GM23338 (cell line): ENCODE measurements at regions not wholly inside any gene's neighbourhood (a gene's known extent, or its start where the extent isn't known, plus 50 kb on each side); places are given as distances from the start of the nearest gene placed in this dataset.

Experiments used
- ATAC-seq: fragments of 200-7000 bp; cut with Tn5 transposase; 3 replicates; pipeline ENCODE4 v1.9.1; 2020
- DNase-seq: peaks from one replicate; pipeline ENCODE4 v3.0.0-alpha.2; 2015; ENCODE audit warnings: low spot score
- H2AFZ ChIP-seq: fragments of 200-600 bp; sonication (generic); 2 replicates; pipeline ENCODE4 v1.8.0; 2016; ENCODE audit warnings: antibody characterized with exemption, mild to moderate bottlenecking, moderate library complexity
- H3F3A ChIP-seq: fragments of 200-600 bp; sonication (generic); replicated peaks from 2 replicates; pipeline ENCODE4 v1.8.0; 2017; ENCODE audit warnings: antibody characterized with exemption, mixed run types, low read depth
- H3K27ac ChIP-seq: fragments of 200-600 bp; sonication (generic); 2 replicates; pipeline ENCODE4 v1.6.1; 2016; ENCODE audit warnings: low read depth
- H3K27me3 ChIP-seq: fragments of 200-600 bp; sonication (generic); 2 replicates; pipeline ENCODE4 v1.8.0; 2016; ENCODE audit warnings: mild to moderate bottlenecking, mixed run types, moderate library complexity; ENCODE audit not compliant: insufficient read depth
- H3K36me3 ChIP-seq: fragments of 200-600 bp; sonication (generic); 2 replicates; pipeline ENCODE4 v1.8.0; 2016; ENCODE audit warnings: mild to moderate bottlenecking; ENCODE audit not compliant: insufficient read depth
- H3K4me1 ChIP-seq: fragments of 200-600 bp; sonication (generic); 2 replicates; pipeline ENCODE4 v1.8.0; 2016; ENCODE audit warnings: mild to moderate bottlenecking, moderate library complexity; ENCODE audit not compliant: insufficient read depth
- H3K4me2 ChIP-seq: fragments of 200-600 bp; sonication (generic); 2 replicates; pipeline ENCODE4 v1.7.1; 2017; ENCODE audit warnings: mixed run types
- H3K4me3 ChIP-seq: fragments of 200-600 bp; sonication (generic); 2 replicates; pipeline ENCODE4 v1.6.1; 2016; ENCODE audit warnings: mixed run types
- H3K79me2 ChIP-seq: fragments of 200-600 bp; sonication (generic); replicated peaks from 2 replicates; pipeline ENCODE4 v1.8.0; 2017; ENCODE audit warnings: mild to moderate bottlenecking; ENCODE audit not compliant: insufficient read depth
- H3K9me2 ChIP-seq: fragments of 200-600 bp; sonication (generic); 2 replicates; pipeline ENCODE4 v1.8.0; 2017; ENCODE audit not compliant: insufficient read depth
- H4K20me1 ChIP-seq: fragments of 200-600 bp; sonication (generic); replicated peaks from 2 replicates; pipeline ENCODE4 v1.8.0; 2017; ENCODE audit warnings: mild to moderate bottlenecking; ENCODE audit not compliant: insufficient read depth
- H3K27ac Mint-ChIP-seq: 2 replicates; pipeline ENCODE4 v1.8.0; 2020; ENCODE audit warnings: inconsistent platforms, mild to moderate bottlenecking, moderate library complexity, mixed read lengths
- H3K27me3 Mint-ChIP-seq: 3 replicates; pipeline ENCODE4 v1.8.0; 2022; ENCODE audit warnings: low read depth, mild to moderate bottlenecking, moderate library complexity, mixed read lengths, inconsistent platforms; ENCODE audit not compliant: insufficient read depth, poor library complexity
- H3K36me3 Mint-ChIP-seq: 3 replicates; pipeline ENCODE4 v1.8.0; 2021; ENCODE audit warnings: low read depth, mild to moderate bottlenecking, inconsistent platforms, moderate library complexity, mixed read lengths
- H3K4me1 Mint-ChIP-seq: 3 replicates; pipeline ENCODE4 v1.8.0; 2020; ENCODE audit warnings: mild to moderate bottlenecking, inconsistent platforms, mixed read lengths
- H3K4me3 Mint-ChIP-seq: 3 replicates; pipeline ENCODE4 v1.8.0; 2021; ENCODE audit warnings: moderate library complexity, mild to moderate bottlenecking, inconsistent platforms, mixed read lengths
- H3K9me3 Mint-ChIP-seq: 3 replicates; pipeline ENCODE4 v1.8.0; 2020; ENCODE audit warnings: moderate library complexity, mild to moderate bottlenecking, inconsistent platforms, mixed read lengths
- CREB1 ChIP-seq: fragments of 250-450 bp; sonication (Bioruptor Pico); IDR thresholded peaks from 2 replicates; pipeline ENCODE4 v1.5.0; 2020; ENCODE audit warnings: low read depth, mild to moderate bottlenecking, moderate library complexity
- EZH2 ChIP-seq: fragments of 200-600 bp; sonication (generic); IDR thresholded peaks from one replicate; pipeline ENCODE4 v1.8.0; 2017; ENCODE audit warnings: antibody characterized with exemption, mild to moderate bottlenecking, low read depth; ENCODE audit not compliant: unreplicated experiment
- EZH2phosphoT487 ChIP-seq: fragments of 200-600 bp; sonication (generic); IDR thresholded peaks from one replicate; pipeline ENCODE4 v1.8.1; 2018; ENCODE audit warnings: antibody characterized with exemption; ENCODE audit not compliant: unreplicated experiment
- JUNB ChIP-seq: IDR thresholded peaks from one replicate; pipeline ENCODE4 v1.6.1; 2016; ENCODE audit warnings: antibody characterized with exemption; ENCODE audit not compliant: unreplicated experiment
- NANOG ChIP-seq: IDR thresholded peaks from 2 replicates; pipeline ENCODE4 v1.6.1; 2016; ENCODE audit warnings: antibody characterized with exemption, borderline replicate concordance
- STAT1 ChIP-seq: IDR thresholded peaks from one replicate; pipeline ENCODE4 v1.6.1; 2016; ENCODE audit warnings: antibody characterized with exemption; ENCODE audit not compliant: unreplicated experiment
- ZNF114 ChIP-seq: fragments of 250-450 bp; sonication (Bioruptor Pico); IDR thresholded peaks from 2 replicates; pipeline ENCODE4 v1.5.0; 2020; ENCODE audit warnings: mild to moderate bottlenecking, moderate library complexity
- ZNF331 ChIP-seq: fragments of 250-450 bp; sonication (Bioruptor Pico); IDR thresholded peaks from 2 replicates; pipeline ENCODE4 v1.5.0; 2020; ENCODE audit warnings: low read depth, mild to moderate bottlenecking, moderate library complexity
- TF ChIP-seq, protein P1 (sequence below), 2 experiments: fragments of 200-600 bp in 1 of 2; sonication (generic) in 1 of 2; conservative IDR thresholded peaks; 2 replicates each; pipeline versions ENCODE4 v1.5.1 to v1.6.1; 2016 to 2017; ENCODE audit warnings: antibody characterized with exemption in 2 of 2, low read depth in 2 of 2, mild to moderate bottlenecking in 2 of 2, moderate library complexity in 1 of 2
- TF ChIP-seq, protein P2 (sequence below): IDR thresholded peaks from one replicate; pipeline ENCODE4 v1.6.1; 2018; ENCODE audit warnings: antibody characterized with exemption; ENCODE audit not compliant: unreplicated experiment
- TF ChIP-seq, protein P3 (sequence below): IDR thresholded peaks from 2 replicates; pipeline ENCODE4 v1.6.1; 2016; ENCODE audit warnings: antibody characterized with exemption

DNA sequence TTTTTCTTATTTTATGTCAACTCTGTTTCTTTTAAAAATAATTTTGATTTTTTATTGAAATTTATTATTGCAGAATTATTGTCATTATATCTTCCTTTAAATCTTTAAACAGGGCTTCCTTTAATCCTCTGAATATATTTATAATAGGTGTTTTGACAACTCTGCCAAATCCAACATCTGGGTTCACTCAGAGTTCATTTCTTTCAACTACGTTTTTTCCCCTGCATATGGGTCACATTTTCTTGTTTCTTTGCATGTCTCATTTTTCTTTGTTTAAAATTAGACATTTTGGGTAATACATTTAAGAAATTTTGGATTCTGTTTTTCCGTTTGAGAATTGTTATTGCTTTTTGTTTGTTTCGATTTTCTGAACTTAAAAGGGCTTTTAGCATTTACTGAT lies 655.1 kb upstream of the CITED2 start (continued):
- no peak for TF ChIP-seq JUNB
- TF ChIP-seq STAT1: no peak
- no peak for TF ChIP-seq CREB1 (CRISPR knock-in tag)
- TF ChIP-seq, protein P1, sequence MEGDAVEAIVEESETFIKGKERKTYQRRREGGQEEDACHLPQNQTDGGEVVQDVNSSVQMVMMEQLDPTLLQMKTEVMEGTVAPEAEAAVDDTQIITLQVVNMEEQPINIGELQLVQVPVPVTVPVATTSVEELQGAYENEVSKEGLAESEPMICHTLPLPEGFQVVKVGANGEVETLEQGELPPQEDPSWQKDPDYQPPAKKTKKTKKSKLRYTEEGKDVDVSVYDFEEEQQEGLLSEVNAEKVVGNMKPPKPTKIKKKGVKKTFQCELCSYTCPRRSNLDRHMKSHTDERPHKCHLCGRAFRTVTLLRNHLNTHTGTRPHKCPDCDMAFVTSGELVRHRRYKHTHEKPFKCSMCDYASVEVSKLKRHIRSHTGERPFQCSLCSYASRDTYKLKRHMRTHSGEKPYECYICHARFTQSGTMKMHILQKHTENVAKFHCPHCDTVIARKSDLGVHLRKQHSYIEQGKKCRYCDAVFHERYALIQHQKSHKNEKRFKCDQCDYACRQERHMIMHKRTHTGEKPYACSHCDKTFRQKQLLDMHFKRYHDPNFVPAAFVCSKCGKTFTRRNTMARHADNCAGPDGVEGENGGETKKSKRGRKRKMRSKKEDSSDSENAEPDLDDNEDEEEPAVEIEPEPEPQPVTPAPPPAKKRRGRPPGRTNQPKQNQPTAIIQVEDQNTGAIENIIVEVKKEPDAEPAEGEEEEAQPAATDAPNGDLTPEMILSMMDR (conservative IDR thresholded peaks at IDR 0.05; ENCODE audit: low read depth in 2 of 2): no peak
- no peak for TF ChIP-seq NANOG
- TF ChIP-seq, protein P2, sequence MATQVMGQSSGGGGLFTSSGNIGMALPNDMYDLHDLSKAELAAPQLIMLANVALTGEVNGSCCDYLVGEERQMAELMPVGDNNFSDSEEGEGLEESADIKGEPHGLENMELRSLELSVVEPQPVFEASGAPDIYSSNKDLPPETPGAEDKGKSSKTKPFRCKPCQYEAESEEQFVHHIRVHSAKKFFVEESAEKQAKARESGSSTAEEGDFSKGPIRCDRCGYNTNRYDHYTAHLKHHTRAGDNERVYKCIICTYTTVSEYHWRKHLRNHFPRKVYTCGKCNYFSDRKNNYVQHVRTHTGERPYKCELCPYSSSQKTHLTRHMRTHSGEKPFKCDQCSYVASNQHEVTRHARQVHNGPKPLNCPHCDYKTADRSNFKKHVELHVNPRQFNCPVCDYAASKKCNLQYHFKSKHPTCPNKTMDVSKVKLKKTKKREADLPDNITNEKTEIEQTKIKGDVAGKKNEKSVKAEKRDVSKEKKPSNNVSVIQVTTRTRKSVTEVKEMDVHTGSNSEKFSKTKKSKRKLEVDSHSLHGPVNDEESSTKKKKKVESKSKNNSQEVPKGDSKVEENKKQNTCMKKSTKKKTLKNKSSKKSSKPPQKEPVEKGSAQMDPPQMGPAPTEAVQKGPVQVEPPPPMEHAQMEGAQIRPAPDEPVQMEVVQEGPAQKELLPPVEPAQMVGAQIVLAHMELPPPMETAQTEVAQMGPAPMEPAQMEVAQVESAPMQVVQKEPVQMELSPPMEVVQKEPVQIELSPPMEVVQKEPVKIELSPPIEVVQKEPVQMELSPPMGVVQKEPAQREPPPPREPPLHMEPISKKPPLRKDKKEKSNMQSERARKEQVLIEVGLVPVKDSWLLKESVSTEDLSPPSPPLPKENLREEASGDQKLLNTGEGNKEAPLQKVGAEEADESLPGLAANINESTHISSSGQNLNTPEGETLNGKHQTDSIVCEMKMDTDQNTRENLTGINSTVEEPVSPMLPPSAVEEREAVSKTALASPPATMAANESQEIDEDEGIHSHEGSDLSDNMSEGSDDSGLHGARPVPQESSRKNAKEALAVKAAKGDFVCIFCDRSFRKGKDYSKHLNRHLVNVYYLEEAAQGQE: no peak
- TF ChIP-seq ZNF114 (CRISPR knock-in tag): no peak
- no peak for TF ChIP-seq ZNF331 (CRISPR knock-in tag)
- TF ChIP-seq EZH2: no peak
- TF ChIP-seq EZH2phosphoT487: no peak
- TF ChIP-seq, protein P3, sequence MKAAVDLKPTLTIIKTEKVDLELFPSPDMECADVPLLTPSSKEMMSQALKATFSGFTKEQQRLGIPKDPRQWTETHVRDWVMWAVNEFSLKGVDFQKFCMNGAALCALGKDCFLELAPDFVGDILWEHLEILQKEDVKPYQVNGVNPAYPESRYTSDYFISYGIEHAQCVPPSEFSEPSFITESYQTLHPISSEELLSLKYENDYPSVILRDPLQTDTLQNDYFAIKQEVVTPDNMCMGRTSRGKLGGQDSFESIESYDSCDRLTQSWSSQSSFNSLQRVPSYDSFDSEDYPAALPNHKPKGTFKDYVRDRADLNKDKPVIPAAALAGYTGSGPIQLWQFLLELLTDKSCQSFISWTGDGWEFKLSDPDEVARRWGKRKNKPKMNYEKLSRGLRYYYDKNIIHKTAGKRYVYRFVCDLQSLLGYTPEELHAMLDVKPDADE: no peak

DNA sequence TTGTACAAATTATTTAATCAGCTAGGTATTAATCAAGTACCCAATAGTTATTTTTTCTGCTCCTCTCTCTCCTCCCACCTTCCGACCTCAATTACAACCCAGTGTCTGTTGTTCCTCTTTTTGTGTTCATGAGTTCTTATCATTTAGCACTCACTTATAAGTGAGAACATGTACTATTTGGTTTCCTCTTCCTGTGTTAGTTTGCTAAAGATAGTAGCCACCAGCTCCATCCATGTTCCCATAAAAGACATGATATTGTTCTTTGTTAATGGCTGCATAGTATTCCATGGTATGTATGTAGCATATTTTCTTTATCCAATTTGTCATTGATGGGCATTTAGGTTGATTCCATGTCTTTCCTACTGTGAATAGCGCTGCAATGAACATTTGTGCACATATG lies 652.8 kb upstream of the CITED2 start:
- Histone ChIP-seq H4K20me1 (no peaks in the 10 kb centered on the region), H3K27ac (no peak overlapping the region), H3K4me2 (no peak overlapping the region), H3K27me3 (no peaks in the 10 kb centered on the region), H3F3A (no peaks in the 10 kb centered on the region), H2AFZ (no peak overlapping the region), H3K36me3 (no peaks in the 10 kb centered on the region), H3K79me2 (no peaks in the 10 kb centered on the region), H3K4me3 (no peak overlapping the region), H3K9me2 (0 out of 2 replicates have a peak, but pooled peaks cover 6% of the 10 kb centered on the region), H3K4me1 (no peaks in the 10 kb centered on the region)
- no peak overlapping the region for H3K4me3 Mint-ChIP-seq
- no peak overlapping the region for H3K27ac Mint-ChIP-seq
- H3K4me1 Mint-ChIP-seq: no peaks in the 10 kb centered on the region
- H3K9me3 Mint-ChIP-seq: peaks cover 17% of the 10 kb centered on the region
- ATAC-seq (no peak), DNase-seq (no peak)
- peaks cover 2% of the 10 kb centered on the region for H3K27me3 Mint-ChIP-seq
- peaks cover 15% of the 10 kb centered on the region; the same call in 2 of the 3 replicates for H3K36me3 Mint-ChIP-seq
- TF ChIP-seq STAT1: no peak
- TF ChIP-seq, protein P2: no peak
- no peak for TF ChIP-seq JUNB
- TF ChIP-seq ZNF114 (CRISPR knock-in tag): no peak
